GM12875 (cell line): ENCODE measurements at regions not wholly inside any gene's neighbourhood (a gene's known extent, or its start where the extent isn't known, plus 50 kb on each side); places are given as distances from the start of the nearest gene placed in this dataset.

Source experiments
- H3K4me3 ChIP-seq: one replicate; pipeline ENCODE4 v1.5.1; 2011; ENCODE audit warnings: low read depth, low read length, control low read depth
- TF ChIP-seq, protein P1 (sequence below): IDR thresholded peaks from 2 replicates; pipeline ENCODE4 v1.5.1; 2011; ENCODE audit warnings: low read depth, mild to moderate bottlenecking, control low read depth, inconsistent platforms, low read length, moderate library complexity, borderline replicate concordance; ENCODE audit not compliant: insufficient read depth

DNA sequence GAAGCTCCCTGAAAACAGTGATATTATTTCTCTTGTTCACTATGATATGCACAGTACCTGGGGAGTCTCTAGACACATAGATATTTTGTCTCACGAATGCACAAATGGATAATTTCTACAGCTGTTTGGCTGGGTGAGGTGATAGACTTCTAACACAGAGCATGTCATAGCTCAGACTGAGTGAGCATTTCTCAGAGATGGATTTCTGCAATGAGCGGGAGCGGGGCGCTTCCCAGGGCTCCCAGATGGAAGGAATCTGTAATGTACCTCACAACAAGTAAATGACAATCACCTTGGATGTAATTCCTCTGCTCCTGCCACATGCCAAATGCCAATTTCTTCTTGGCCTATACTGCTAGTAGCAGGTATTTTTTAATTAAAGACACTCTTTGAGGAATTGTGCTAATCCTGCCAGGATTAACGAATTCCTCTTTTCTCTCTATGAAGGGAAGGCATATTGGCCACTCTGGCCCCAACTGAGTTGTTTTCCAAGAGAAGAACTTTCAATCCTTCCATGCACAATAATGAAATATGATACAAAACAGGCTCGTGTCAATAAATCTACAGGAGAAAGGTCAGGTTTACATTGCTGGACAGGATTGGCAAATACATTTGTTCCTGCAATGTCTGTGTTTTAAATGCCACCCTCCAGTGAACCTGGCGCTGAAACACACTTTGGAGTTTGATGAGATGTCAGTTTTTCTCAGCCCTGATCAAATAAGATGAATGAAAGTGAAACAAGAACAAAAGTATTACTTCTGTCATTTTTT is 185.3 kb downstream of the CBLN1 start:
- TF ChIP-seq, protein P1, sequence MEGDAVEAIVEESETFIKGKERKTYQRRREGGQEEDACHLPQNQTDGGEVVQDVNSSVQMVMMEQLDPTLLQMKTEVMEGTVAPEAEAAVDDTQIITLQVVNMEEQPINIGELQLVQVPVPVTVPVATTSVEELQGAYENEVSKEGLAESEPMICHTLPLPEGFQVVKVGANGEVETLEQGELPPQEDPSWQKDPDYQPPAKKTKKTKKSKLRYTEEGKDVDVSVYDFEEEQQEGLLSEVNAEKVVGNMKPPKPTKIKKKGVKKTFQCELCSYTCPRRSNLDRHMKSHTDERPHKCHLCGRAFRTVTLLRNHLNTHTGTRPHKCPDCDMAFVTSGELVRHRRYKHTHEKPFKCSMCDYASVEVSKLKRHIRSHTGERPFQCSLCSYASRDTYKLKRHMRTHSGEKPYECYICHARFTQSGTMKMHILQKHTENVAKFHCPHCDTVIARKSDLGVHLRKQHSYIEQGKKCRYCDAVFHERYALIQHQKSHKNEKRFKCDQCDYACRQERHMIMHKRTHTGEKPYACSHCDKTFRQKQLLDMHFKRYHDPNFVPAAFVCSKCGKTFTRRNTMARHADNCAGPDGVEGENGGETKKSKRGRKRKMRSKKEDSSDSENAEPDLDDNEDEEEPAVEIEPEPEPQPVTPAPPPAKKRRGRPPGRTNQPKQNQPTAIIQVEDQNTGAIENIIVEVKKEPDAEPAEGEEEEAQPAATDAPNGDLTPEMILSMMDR = no peak

DNA sequence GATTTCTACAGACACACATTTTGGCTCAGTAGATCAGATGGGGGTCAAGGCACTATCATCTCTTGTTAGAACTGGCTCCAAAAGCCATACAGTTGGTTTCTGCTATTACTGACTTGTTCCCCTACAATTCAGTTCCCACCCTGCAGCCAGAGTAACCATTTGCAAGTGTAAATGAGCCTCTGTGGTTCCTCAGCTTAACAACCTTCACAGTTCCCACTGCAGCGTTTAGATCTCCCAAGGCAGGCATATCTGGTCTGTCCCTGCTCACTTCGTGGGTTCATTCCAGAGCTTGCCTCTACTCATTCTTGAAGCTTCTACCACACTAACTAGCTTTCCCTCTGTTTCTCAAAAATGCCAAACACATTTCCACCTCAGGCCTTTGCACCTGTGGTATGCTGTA is 186.1 kb downstream of the CBLN1 start:
- no peak overlapping the region for H3K4me3 ChIP-seq
- TF ChIP-seq, protein P1 = no peak

More for the DNA sequence above, 185.3 kb downstream of the CBLN1 start:
- H3K4me3 ChIP-seq = no peak overlapping the region

DNA sequence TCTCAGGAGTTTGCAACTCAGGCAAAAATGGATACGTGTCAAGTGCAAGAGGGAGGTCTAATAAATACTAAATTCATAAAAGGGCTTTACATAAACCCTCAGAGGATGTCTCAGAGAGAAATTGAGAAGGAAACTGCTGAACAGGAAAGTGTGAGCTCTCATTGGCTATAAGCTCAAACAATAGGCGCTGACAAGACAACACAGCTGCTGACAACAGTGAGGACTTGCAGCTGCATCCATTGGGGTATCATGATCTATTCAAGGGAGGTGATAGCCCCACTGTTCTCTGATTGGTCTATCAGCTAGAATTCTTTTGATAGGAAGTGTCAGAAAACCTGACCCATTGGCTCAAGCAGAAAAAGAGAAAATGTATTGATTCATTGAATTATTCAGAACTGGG is 187.2 kb downstream of the CBLN1 start:
- H3K4me3 ChIP-seq = no peak overlapping the region
- TF ChIP-seq, protein P1 = no peak

DNA sequence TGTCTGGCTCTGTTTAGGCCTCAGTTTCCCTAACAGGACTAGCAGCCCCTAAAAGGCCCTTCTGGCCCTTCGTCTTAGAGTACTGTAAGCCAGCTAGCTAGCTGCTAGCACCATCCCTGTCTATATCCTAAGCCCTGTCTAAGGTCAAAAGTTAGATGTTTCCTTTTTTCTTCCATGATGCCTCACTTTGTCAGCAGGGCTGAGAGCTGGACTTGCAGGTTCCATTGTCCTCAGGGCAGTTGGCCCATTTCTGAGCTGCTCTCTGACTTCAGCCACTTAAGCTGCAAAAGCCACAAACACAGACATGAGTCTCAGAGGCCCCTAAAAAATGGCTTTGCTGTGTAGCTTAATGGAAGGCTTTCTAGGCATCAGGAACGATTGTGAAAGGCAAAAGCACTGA is 187.7 kb downstream of the CBLN1 start:
- TF ChIP-seq, protein P1 = no peak
- no peak overlapping the region for H3K4me3 ChIP-seq

DNA sequence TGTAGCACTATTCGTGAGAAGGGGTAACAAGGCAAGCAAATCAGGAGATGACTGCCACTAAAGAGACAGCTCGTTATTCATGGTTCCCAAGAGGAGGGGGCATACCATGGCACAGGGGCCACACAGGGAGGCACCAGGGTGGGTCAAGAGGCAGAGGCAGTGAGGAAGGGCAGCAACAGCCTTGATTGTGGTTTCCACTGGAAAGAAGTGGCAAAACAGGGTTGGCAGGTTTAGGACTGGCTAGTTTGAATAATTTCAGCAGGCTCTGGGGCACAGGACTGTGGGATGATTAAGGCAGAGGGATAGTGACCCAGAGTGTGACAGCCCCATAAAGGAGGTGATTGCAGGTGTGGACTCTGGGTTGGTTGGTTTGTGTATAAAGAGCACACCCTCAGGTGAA is 188.9 kb downstream of the CBLN1 start:
- H3K4me3 ChIP-seq = no peak overlapping the region
- TF ChIP-seq, protein P1 = no peak

DNA sequence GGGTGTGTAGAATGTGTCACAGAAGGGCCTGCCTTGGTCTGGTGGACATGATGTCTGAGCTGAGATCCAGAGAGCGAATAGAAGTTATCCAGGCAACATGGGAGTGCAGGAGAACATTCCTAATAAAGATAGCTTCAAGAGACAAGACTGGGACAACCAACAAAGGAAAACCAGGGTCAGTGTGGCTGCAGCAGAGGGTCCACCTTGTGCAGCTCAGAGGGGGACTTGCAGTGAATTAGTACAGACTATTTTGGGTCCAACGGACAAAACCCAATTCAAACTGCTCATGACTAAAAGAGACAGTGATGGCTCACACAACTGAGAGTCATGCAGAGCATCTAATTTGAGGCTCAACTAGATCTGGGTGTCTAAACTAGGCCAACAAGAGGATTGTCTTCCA is 192.1 kb downstream of the CBLN1 start:
- no peak overlapping the region for H3K4me3 ChIP-seq
- TF ChIP-seq, protein P1 = no peak

DNA sequence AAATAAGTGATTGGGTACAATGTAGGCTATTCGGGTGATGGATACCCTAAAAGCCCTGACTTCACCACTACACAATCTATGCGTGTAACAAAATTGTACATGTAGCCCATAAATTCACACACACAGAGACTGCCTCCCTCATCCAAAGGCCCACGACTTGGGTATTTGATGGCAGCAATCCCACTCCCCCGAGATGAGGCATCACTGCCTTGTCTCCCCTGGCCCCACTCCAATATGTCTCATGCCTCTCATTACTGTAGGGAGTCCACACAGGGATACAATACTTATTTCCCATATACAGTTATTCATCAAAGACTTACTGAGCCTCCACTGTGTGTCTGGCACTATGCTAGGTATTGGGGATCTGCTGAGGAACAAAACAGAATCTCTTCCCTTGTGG is 192.6 kb downstream of the CBLN1 start:
- no peak overlapping the region for H3K4me3 ChIP-seq
- TF ChIP-seq, protein P1 = no peak
